GM19372 (cell line): ENCODE measurements at regions not wholly inside any gene's neighbourhood (a gene's known extent, or its start where the extent isn't known, plus 50 kb on each side); places are given as distances from the start of the nearest gene placed in this dataset.
"Not testable (repeated sequence)": the region's sequence is repeated elsewhere in the genome, so short reads cannot be mapped to it uniquely, and the experiment has no call there.

Experiments
- ATAC-seq: cut with Tn5 transposase; IDR thresholded peaks from one replicate; pipeline ENCODE4 v1.9.1; 2021; ENCODE audit warnings: mild to moderate bottlenecking, low read depth, moderate library complexity; ENCODE audit not compliant: unreplicated experiment

DNA sequence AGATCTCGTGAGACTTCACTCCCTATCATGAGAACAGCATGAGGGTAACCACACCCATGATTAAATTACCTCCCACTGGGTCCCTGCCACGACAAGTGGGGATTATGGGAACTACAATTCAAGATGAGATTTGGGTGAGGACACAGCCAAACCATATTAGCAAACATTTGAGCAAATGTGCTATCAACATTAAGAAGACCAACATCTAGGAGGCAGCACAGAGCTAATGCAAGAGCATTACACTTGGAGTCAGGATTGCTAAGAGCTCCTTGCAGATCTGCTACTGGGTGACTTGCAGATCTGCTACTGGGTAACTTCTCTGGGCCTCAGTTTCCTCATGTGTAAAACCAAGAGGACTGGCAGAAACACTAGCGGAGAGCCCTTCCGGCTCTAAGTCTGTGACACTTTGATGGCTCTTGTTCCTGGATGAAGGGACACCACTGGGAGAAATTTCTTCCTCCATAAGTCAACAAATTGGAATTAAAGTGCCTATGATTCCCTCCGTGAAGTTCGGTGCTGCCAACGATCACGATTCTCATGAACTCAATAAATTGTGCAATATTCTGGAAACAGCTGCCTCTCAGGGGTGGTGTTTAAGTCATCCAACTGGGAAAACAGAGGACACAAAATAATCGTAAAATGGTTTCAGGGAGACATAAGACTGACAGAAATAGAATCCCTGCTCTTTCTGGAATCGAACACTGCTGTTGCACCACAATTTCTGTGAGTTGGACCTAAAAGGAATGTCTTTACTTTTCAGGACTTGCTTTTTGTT, 115.8 kb upstream of the ITGB1 start:
- no peak for ATAC-seq

DNA sequence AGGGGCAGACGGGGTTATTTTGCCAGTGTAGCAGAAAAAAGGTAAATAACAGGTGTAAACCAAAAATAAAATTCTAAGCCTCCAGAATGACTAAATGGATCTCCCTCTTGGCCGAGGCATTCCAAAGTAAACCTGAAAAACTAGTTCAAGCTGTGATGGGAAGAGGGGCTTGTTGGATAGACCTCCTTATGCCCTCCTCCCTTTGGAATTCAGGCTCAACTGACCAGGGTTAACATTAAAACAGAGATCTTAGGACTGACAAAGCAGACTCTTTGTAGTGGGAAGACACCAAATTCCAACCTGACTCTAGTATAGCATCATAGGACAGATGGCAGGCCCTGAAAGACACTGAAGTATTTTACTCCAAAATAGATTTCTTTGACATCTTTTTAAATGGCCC, 113.8 kb upstream of the ITGB1 start:
- ATAC-seq = no peak

DNA sequence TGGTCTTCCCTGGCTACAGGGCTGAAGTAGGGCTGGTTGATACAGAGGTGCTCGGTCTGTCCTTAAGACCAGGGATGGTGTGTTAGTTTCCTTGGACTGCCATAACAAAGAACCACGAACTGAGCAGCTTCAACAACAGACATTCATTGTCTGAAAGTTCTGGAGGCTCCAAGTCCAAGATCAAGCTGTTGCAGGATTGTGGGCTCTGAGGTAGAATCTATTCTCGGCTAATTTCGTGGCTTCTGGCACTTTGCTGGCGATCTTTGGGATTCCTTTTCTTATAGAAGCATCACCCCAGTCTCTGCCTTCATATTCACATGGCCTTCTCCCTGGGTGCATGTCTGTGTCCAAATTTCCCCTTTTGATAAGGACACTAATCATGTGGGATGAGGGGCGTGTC, 112.1 kb upstream of the ITGB1 start:
- ATAC-seq = no peak

DNA sequence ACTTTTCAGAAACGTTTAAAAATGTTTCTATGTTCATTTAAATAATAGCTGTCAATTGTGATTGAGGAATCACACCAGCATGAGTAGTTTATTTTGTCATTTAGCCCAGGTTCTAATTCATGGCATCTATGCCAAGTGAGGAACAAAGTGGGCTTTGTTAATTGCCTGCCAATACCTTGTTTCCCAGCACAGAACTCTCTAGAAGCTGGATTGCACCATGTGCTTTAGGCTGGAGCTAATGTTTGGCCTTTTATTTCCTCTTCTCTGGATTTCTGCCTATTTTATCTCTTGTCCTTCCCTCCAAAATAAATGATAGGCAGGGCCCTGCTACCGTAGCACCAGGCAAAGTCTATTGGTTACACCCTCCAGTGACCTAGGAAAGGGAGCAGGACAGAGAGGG, 109.9 kb upstream of the ITGB1 start:
- no peak for ATAC-seq

DNA sequence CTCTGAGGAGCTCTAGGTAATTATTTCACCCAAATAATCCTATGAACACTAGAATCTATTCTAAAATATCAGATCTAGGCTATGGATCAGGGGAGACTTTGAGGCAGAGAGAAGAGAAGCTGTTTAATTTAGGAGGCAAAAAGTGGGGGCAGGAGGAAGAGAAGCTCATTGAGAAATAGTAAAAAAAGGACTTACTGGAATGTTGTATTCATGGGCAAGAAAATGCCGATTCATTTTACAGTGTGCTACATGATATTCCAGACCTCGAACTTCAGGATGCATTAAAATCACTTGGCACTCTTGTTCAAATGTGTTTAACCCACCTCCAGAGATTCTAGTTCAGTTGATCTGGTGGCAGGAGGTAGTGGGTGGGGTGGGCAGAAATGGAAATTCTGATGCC, 109.5 kb upstream of the ITGB1 start:
- ATAC-seq = no peak

DNA sequence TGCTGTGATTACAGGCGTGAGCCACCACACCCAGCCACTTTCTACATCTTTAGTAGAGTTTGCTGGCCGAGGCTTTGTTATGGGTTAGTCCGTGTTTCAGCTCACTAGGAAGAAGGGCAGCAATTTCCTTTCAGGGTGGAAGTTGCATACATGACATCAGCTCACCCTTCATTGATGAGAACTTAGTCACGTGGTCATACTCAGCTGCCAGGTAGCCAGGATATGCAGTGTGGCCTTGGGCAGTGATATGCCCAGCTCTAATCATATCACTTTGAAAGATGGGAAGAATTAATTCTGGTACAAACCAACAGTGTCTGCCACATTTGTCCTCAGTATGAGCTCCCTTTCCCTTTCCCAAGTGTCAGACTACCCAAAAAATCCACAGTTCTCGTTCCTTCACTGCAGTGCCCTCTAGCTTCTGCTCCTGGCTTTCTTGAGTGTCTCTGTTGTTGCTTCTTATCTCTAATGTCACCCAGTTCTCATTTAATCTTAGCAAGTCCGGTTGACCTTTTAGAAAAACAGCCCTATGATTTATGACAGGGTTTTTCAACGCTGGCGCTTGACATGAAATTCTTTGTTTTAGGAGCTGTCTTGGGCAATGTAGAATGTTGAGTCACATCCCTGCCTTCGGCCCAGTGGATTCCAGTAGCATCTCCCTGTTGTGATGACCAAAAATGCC, 108.7 kb upstream of the ITGB1 start:
- ATAC-seq = no peak

DNA sequence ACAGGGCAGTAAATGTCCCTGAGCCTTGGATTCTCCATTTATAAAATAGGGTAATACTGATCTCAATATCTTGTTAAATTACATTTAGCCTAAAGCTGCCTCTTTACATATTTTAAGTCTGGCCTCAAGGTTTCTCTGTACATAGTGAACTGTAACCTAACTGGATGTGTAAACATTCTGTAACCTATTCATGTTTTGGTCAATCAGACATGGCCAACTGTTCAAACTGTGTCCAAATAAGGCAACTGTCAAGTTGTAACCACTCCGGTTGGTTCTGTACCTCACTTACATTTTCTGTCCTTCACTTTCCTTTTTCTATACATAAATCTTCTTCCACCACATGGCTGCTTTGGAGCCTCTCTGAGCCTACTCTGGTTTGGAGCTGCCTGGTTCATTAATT, 107.1 kb upstream of the ITGB1 start:
- ATAC-seq = no peak

DNA sequence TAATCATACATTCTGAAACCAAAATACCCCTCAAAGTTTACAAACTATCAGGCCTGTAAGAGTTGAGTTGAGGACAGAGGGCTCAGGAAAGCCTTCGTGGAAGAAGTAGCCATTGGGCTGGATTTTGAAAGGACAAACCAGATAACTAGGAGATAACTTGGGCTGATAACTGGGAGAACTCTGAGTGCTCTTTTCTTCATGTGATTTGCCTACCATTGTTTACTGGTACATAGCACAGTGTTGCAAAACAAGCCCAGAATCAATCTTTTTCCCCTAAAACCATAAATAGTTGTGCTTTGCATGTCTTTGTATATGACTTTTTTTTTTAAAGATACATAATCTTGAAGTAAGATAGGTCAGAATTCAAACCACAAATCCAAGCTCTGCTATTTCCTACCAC, 106.7 kb upstream of the ITGB1 start:
- ATAC-seq = no peak

DNA sequence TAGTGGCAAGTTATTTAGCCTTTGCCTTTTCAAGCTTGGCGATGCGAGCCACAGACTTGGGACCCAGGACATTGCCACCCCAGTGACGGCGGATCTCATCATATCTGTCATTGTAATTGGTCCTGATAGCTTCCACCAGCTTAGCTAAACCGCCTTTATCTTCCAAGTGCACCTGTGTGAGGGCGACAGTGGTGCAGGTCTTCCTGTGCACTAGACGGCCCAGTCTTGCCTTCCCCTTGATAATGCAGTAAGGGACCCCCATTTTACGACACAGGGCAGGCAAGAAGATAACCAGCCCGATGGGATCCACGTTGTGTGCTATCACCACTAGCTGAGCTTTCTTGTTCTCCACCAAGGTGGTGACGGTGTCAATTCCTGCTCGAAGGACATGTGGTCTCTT, 99.6 kb upstream of the ITGB1 start:
- no peak for ATAC-seq

DNA sequence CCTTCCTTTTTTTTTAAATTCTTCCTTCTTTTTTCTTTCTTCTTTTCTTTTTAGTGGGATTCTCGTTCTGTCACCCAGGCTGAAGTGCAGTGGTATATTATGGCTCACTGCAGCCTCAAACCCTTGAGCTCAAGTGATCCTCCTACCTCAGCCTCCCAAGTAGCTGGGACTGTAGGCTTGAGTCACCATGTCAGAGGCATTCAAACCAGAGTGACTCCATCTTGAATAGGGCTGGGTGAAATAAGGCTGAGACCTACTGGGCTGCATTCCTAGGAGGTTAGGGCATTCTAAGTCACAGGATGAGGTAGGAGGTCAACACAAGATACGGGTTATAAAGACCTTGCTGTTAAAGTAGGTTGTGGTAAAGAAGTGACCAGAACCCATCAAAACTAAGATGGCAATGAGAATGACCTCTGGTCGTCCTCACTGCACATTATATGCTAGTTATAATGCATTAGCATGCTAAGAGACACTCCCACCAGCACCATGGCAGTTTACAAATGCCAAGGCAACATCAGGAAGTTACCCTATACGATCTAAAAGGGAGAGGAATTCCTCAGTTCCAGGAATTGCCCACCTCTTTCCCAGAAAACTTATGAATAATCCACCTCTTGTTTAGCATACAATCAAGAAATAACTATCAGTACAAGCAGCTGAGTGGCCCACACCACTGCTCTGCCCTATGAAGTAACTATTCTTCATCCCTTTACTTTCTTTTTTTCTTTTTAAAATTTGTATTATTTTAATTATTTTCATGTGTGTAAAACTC, 99.0 kb upstream of the ITGB1 start:
- no peak for ATAC-seq

DNA sequence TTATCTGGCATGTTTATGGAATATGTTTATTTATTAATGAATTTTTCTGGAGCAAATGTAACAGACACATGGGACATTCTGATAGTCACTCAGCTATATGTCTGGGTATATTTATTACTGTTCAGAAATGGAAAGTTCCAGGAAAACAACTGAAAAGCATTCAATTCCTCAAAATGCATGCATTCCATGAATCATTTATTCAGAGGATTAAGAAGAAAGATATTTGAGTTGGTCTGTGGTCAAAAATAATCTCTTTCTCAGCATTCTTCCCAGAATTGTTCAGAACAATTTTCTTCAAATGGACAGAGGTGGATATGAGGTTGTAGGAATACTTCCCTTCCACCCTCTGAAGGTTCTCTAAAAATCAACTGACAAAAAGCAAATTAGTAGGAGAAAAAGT, 97.6 kb upstream of the ITGB1 start:
- no peak for ATAC-seq

DNA sequence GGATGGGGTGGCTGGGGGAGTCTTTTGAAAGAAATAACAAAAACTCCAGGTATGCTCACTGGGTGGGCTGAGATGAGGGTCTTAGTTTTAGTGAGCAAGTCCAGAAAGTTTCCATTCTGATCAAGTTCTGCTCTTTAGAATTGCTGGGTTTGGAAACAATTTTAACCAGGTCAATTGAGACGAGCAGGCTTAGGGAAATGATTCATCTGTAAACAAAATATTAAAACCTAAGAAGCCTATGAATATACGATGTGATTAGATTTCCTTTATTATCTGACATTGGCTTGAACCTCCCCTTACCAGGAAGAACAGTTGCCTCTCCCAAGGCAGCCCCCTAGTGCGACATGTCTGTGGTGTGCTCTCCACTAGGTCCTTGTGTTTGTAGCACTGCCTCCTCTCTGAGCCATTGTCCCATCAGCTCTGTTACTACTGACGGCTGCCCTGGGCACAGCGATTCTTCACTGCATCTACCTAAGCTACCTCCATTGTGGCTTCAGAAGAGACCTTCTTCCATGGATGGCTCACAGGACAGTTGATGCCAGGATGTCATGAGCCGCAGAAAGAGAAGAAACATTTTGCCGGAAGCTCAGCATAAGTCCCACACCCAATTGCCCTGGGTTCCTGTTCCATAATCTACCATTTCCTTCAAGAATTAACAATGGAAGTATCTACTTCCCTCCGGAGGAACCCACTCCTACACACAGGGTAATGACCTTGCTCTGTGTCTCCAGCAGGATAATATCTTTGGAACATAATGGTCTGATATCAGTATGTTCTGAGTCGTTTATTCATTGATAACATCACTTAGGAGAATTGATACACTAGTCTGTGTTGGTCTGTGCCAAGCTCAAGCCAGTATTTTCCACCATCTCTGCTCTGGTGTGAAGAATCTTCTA, 95.1 kb upstream of the ITGB1 start:
- no peak for ATAC-seq

DNA sequence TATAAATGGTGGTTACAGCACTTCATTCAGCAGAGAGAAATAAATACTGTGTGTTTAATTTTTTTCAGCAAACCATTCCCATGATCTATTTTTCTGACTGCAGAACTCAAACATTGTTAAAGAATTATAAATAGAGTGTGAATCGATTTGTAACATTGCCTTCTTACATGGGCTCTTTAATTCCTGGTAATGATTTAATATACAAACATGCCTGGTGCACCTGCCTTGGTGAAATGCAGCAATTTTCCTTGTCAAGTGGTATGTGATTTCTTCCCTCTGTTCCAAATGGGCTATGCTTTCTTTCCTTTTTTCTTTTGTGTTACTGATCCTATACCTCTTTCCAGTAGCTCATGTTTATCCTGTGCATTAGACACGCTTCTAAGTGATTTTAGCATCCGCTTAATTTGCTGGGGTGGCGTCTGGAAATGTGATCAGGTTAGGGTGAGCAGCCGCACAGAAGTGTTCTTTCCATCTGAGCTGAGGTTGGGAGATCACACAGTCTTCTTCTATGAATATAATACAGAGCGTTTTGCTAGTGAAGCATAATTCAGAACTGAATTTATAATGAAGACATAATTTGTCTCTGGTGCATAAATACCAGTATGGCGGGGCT, 94.3 kb upstream of the ITGB1 start:
- ATAC-seq = no peak

DNA sequence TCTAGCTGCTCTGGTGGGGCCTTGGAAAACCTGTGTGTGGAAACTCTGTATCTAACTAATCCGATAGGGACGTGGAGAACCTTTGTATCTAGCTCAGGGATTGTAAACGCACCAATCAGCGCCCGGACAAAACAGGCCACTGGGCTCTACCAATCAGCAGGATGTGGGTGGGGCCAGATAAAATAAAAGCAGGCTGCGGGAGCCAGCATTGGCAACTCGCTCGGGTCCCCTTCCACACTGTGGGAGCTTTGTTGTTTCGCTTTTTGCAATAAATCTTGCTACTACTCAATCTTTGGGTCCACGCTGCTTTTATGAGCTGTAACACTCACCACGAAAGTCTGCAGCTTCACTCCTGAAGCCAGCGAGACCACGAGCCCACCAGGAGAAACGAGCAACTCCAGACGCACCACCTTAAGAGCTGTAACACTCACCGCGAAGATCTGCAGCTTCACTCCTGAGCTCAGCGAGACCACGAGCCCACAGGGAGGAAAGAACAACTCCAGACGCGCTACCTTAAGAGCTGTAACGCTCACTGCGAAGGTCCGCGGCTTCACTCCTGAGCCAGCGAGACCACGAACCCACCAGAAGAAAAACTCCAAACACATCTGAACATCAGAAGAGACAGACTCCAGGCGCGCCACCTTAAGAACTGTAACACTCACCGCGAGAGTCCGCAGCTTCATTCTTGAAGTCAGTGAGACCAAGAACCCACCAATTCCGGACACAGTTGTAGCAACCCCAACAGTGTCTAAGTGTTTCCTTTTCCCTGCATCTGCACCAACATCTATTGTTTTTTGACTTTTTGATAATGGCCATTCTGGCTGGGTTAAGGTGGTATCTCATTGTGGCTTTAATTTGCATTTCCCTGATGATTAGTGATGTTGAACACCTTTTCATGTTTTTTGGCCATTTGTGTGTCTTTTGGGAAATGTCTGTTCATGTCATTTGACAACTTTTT, 92.2 kb upstream of the ITGB1 start:
- not testable (repeated sequence) for ATAC-seq

DNA sequence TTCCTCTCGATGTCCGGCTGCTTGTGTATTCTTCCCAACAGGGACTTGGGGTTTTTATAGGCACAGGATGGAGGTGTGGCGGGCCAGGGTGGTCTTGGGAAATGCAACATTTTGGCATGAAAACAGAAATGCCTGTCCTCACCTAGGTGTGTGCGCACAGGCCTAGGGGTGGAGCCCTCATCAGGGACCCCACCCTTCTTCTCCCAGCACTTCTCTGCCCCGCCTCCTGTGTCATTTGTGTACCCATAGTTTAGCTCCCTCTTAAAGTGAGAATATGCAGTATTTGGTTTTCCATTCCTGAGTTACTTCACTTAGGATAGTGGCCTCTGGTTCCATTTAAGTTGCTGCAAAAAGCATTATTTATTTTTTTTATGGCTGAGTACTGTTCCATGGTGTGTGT, 90.2 kb upstream of the ITGB1 start:
- no peak for ATAC-seq

DNA sequence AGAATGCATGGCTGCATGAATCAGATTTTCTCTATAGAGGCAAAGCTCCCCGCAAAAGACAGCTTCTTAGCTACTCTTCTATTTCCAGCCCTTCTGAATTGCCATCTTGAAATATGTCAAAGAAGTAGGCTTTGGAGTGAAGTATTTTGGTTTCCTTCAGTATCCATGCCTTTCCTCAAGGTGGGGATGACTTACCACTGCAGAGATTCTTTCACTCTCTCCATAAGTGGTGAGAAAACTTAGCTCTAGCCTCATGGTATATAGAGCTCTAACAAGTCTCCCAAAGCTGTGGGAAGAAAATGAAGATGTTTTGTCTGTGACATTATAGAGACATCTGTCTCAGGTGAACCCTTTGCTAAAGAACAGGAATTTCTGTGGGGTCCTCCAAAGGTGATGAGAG, 89.6 kb upstream of the ITGB1 start:
- ATAC-seq = no peak

DNA sequence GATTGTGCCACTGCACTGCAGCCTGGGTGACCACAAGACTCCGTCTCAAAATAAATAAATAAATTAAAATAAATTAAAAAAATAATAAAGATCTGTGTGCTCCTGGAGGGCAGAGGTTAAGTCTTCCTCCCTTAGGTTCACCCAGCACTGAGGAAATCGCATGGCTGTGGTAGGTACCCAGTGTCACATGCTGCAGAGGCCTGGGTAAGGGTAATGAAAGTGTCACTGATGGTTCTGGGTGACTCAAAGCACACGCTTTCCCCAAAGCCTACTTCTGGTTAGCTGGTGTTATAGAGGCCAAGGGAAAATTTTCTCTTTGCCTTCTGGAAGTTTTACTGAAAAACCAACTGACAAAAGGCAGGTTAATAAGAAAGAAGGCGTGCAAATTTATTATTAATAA, 88.8 kb upstream of the ITGB1 start:
- no peak for ATAC-seq

DNA sequence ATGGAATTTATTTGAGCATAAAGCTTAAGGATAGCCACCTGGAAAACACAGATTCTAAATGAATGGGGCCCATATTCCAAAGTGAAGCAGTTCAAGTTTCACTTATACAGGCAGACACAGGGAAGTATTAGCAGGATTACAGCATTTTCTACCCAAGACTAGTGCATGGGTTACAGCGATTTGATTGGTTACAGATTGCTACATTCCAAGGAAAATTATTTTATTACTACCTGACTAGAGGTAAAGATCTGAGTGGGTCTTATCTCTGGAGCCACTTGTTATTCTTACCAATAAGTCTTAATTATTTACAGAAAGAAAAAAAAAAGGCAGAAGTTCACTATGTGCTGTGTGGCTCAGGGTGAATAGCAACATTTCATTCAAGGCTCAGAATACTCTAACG, 87.4 kb upstream of the ITGB1 start:
- no peak for ATAC-seq

DNA sequence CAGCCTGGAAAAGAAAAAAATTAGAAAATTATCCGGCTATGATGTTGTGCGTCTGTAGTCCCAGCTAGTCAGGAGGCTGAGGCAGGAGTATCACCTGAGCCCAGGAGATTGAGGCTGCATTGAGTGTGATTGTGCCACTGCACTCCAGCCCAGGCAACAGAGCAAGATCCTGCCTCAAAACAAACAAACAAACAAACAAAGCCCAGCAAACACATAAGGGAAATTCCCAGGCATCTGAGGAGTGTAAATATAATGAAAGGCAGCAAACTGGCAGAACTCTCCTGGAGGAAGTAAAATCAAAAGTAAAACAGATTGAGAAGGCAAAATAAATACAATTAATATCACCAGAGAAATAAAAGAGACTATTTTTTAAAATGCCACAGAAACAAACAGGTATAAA, 84.5 kb upstream of the ITGB1 start:
- no peak for ATAC-seq
